Loucy (cell line): ENCODE measurements at regions not wholly inside any gene's neighbourhood (a gene's known extent, or its start where the extent isn't known, plus 50 kb on each side); places are given as distances from the start of the nearest gene placed in this dataset.

Experiments used
- H2AFZ ChIP-seq: fragments of 200-600 bp; sonication (generic); 2 replicates; pipeline ENCODE4 v1.6.0; 2016; ENCODE audit warnings: antibody characterized with exemption, mild to moderate bottlenecking, low read length, moderate library complexity
- H3F3A ChIP-seq: fragments of 200-600 bp; 2 replicates; pipeline ENCODE4 v1.6.0; 2016; ENCODE audit warnings: antibody characterized with exemption, low read depth, mild to moderate bottlenecking
- H3K27me3 ChIP-seq: fragments of 200-600 bp; sonication (generic); 2 replicates; pipeline ENCODE4 v1.6.1; 2014; ENCODE audit warnings: low read length, mild to moderate bottlenecking; ENCODE audit not compliant: insufficient read depth, poor library complexity, severe bottlenecking
- H3K36me3 ChIP-seq: fragments of 200-600 bp; sonication (generic); 2 replicates; pipeline ENCODE4 v1.6.1; 2016; ENCODE audit warnings: low read length; ENCODE audit not compliant: insufficient read depth
- H3K4me1 ChIP-seq: fragments of 200-600 bp; sonication (generic); 2 replicates; pipeline ENCODE4 v1.5.1; 2014; ENCODE audit warnings: low read length, mild to moderate bottlenecking; ENCODE audit not compliant: insufficient read depth, poor library complexity, severe bottlenecking
- H3K4me2 ChIP-seq: fragments of 200-600 bp; sonication (generic); 2 replicates; pipeline ENCODE4 v1.6.0; 2014; ENCODE audit warnings: antibody characterized with exemption, low read length, low read depth, mild to moderate bottlenecking; ENCODE audit not compliant: poor library complexity, severe bottlenecking
- H3K4me3 ChIP-seq: fragments of 200-600 bp; sonication (generic); 2 replicates; pipeline ENCODE4 v1.5.1; 2014; ENCODE audit warnings: low read length, mild to moderate bottlenecking, mixed read lengths; ENCODE audit not compliant: poor library complexity, severe bottlenecking
- H3K79me2 ChIP-seq: fragments of 200-600 bp; sonication (generic); 2 replicates; pipeline ENCODE4 v1.6.1; 2014; ENCODE audit warnings: low read length; ENCODE audit not compliant: insufficient read depth
- H3K9ac ChIP-seq: fragments of 200-600 bp; sonication (generic); 2 replicates; pipeline ENCODE4 v1.6.0; 2014; ENCODE audit warnings: mild to moderate bottlenecking, low read depth, low read length, moderate library complexity; ENCODE audit not compliant: poor library complexity, severe bottlenecking
- H3K9me2 ChIP-seq: fragments of 200-600 bp; sonication (generic); replicated peaks from 2 replicates; pipeline ENCODE4 v1.6.1; 2016; ENCODE audit warnings: low read depth, low read length, mixed read lengths
- H3K9me3 ChIP-seq: fragments of 200-600 bp; sonication (generic); 2 replicates; pipeline ENCODE4 v1.6.1; 2014; ENCODE audit warnings: mild to moderate bottlenecking, antibody characterized with exemption, low read length, low read depth; ENCODE audit not compliant: insufficient read depth
- H4K20me1 ChIP-seq: fragments of 200-600 bp; sonication (generic); 2 replicates; pipeline ENCODE4 v1.6.0; 2014; ENCODE audit warnings: antibody characterized with exemption, low read length, mild to moderate bottlenecking; ENCODE audit not compliant: insufficient read depth, poor library complexity, severe bottlenecking
- CTCF ChIP-seq: fragments of 200-600 bp; sonication (generic); conservative IDR thresholded peaks from 2 replicates; pipeline ENCODE4 v1.5.1; 2014; ENCODE audit warnings: mild to moderate bottlenecking, antibody characterized with exemption, low read length
- EZH2phosphoT487 ChIP-seq: fragments of 200-600 bp; IDR thresholded peaks from 2 replicates; pipeline ENCODE4 v1.6.1; 2018; ENCODE audit warnings: antibody characterized with exemption, mild to moderate bottlenecking, moderate library complexity, borderline replicate concordance

- Histone ChIP-seq H3K27me3 (no peaks in the 10 kb centered on the region), H3K9me2 (no peaks in the 10 kb centered on the region), H2AFZ (no peak overlapping the region), H3K9ac (no peak overlapping the region), H3F3A (no peaks in the 10 kb centered on the region), H3K4me2 (no peak overlapping the region), H3K4me1 (no peaks in the 10 kb centered on the region), H3K79me2 (no peaks in the 10 kb centered on the region), H3K4me3 (no peak overlapping the region), H3K36me3 (no peaks in the 10 kb centered on the region), H3K9me3 (no peaks in the 10 kb centered on the region), H4K20me1 (no peaks in the 10 kb centered on the region)
- TF ChIP-seq EZH2phosphoT487 (no peak), CTCF (no peak)
These were observed 121.7 kb upstream of the PRR20G start for GRCh38 chr3:127409421-127410136.

DNA sequence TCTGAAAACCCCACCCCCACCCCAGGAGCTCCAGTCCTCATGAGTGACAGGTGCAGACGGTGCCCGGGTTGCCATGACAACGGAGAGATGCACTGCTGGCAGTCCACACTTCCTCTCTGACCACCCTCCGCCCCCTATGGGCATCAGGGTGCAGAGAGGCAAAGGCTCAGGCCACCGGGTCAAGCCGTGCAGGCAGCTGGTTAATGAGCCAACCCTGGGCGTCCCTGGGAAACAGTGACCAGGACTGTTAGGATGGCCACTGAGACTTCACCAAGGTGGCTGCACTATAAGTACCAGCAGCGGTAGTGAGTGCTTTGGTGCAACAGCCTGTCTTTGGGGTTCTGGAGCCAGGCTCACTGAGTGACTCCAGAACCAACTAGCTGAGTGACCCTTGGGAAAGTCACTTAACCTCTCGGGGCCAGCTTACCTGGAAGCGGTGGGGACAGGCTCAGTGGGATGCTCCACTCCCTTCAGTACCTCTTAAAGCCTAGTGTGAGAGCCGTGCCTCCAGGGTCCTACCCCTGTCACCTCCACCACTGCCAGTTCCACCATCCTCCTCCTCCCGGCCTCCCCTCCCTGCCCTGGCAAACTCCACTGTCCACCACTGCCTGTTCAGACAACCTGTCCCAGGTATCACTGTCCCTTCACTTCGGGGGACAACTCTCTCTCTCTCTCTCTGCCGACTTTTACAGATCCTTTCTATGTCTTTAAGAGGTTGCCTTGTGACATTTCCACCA, 121.0 kb upstream of the PRR20G start:
- Histone ChIP-seq H3K9me3 (no peaks in the 10 kb centered on the region), H3K4me2 (no peak overlapping the region), H3K4me1 (no peaks in the 10 kb centered on the region), H3K9ac (no peak overlapping the region), H3K36me3 (no peaks in the 10 kb centered on the region), H3K4me3 (no peak overlapping the region), H3K9me2 (no peaks in the 10 kb centered on the region), H3F3A (no peaks in the 10 kb centered on the region), H4K20me1 (no peaks in the 10 kb centered on the region), H2AFZ (no peak overlapping the region), H3K27me3 (no peaks in the 10 kb centered on the region), H3K79me2 (no peaks in the 10 kb centered on the region)
- TF ChIP-seq CTCF: no peak
- TF ChIP-seq EZH2phosphoT487: no peak

- no peaks in the 10 kb centered on the region for H3F3A ChIP-seq
- H2AFZ ChIP-seq: no peak overlapping the region
- no peak overlapping the region for H3K9ac ChIP-seq
- no peak overlapping the region for H3K4me3 ChIP-seq
- TF ChIP-seq CTCF: no peak
- no peak for TF ChIP-seq EZH2phosphoT487
- no peaks in the 10 kb centered on the region for H3K4me1 ChIP-seq
- H3K79me2 ChIP-seq: no peaks in the 10 kb centered on the region
- no peak overlapping the region for H3K4me2 ChIP-seq
- H4K20me1 ChIP-seq: no peaks in the 10 kb centered on the region
- H3K27me3 ChIP-seq: no peaks in the 10 kb centered on the region
- no peaks in the 10 kb centered on the region for H3K36me3 ChIP-seq
- no peaks in the 10 kb centered on the region for H3K9me2 ChIP-seq
- no peaks in the 10 kb centered on the region for H3K9me3 ChIP-seq
These were observed 120.3 kb upstream of the PRR20G start for GRCh38 chr3:127408022-127408683.
